Adipocyte (in vitro differentiated cells): ENCODE measurements at regions not wholly inside any gene's neighbourhood (a gene's known extent, or its start where the extent isn't known, plus 50 kb on each side); places are given as distances from the start of the nearest gene placed in this dataset.

ENCODE experiments used
- DNase-seq: peaks from one replicate; pipeline ENCODE4 v3.0.0-alpha.2; 2015; ENCODE audit warnings: low read depth
- H3K27me3 ChIP-seq: replicated peaks from 2 replicates; pipeline ENCODE4 v1.7.0; 2013; ENCODE audit warnings: mild to moderate bottlenecking, low read length, moderate library complexity; ENCODE audit not compliant: control insufficient read depth, insufficient read depth
- H3K36me3 ChIP-seq: 2 replicates; pipeline ENCODE4 v1.7.0; 2013; ENCODE audit warnings: low read length, mild to moderate bottlenecking, moderate library complexity; ENCODE audit not compliant: control insufficient read depth, insufficient read depth, severe bottlenecking
- H3K4me1 ChIP-seq: 2 replicates; pipeline ENCODE4 v1.7.0; 2013; ENCODE audit warnings: mild to moderate bottlenecking, low read length, moderate library complexity; ENCODE audit not compliant: control insufficient read depth, insufficient read depth
- H3K4me3 ChIP-seq: 2 replicates; pipeline ENCODE4 v1.7.0; 2013; ENCODE audit warnings: mild to moderate bottlenecking, low read length, moderate library complexity
- H3K9ac ChIP-seq: 2 replicates; pipeline ENCODE4 v1.7.0; 2013; ENCODE audit warnings: mild to moderate bottlenecking, low read length, moderate library complexity
- H3K9me3 ChIP-seq: 2 replicates; pipeline ENCODE4 v1.7.0; 2013; ENCODE audit warnings: mild to moderate bottlenecking, low read length, moderate library complexity; ENCODE audit not compliant: control insufficient read depth

GRCh38 chr9:113748135-113748534, 128.0 kb upstream of the ZNF618 start:
- no peak for DNase-seq
- no peaks in the 10 kb centered on the region for H3K36me3 ChIP-seq
- H3K4me3 ChIP-seq: no peak overlapping the region
- H3K27me3 ChIP-seq: peaks cover 47% of the 10 kb centered on the region
- peaks cover 53% of the 10 kb centered on the region for H3K9me3 ChIP-seq
- no peaks in the 10 kb centered on the region for H3K4me1 ChIP-seq
- H3K9ac ChIP-seq: no peak overlapping the region

- DNase-seq: no peak
- H3K9ac ChIP-seq: no peak overlapping the region
- no peak overlapping the region for H3K4me3 ChIP-seq
- peaks cover 22% of the 10 kb centered on the region for H3K9me3 ChIP-seq
- peaks cover 42% of the 10 kb centered on the region for H3K27me3 ChIP-seq
- no peaks in the 10 kb centered on the region for H3K36me3 ChIP-seq
- H3K4me1 ChIP-seq: peaks cover 5% of the 10 kb centered on the region
These were observed 122.5 kb upstream of the ZNF618 start for GRCh38 chr9:113753398-113754119.

- Histone ChIP-seq H3K9ac (no peak overlapping the region), H3K27me3 (peaks cover 50% of the 10 kb centered on the region), H3K4me1 (peaks cover 5% of the 10 kb centered on the region), H3K9me3 (peaks cover 22% of the 10 kb centered on the region), H3K36me3 (no peaks in the 10 kb centered on the region), H3K4me3 (no peak overlapping the region)
- DNase-seq: no peak
These were observed 121.4 kb upstream of the ZNF618 start for GRCh38 chr9:113754739-113755138.

GRCh38 chr9:113755433-113755832, 120.7 kb upstream of the ZNF618 start:
- Histone ChIP-seq H3K27me3 (peaks cover 50% of the 10 kb centered on the region), H3K9me3 (peaks cover 24% of the 10 kb centered on the region), H3K4me3 (no peak overlapping the region), H3K4me1 (peaks cover 5% of the 10 kb centered on the region), H3K9ac (no peak overlapping the region), H3K36me3 (no peaks in the 10 kb centered on the region)
- no peak for DNase-seq

GRCh38 chr9:113756476-113757192, 119.5 kb upstream of the ZNF618 start:
- Histone ChIP-seq H3K4me1 (peaks cover 5% of the 10 kb centered on the region), H3K27me3 (peaks cover 48% of the 10 kb centered on the region), H3K4me3 (no peak overlapping the region), H3K36me3 (no peaks in the 10 kb centered on the region), H3K9me3 (peaks cover 18% of the 10 kb centered on the region), H3K9ac (no peak overlapping the region)
- peak; percentile 26 for DNase-seq

GRCh38 chr9:113763429-113763828, 112.7 kb upstream of the ZNF618 start:
- no peak overlapping the region for H3K9ac ChIP-seq
- H3K9me3 ChIP-seq: peaks cover 41% of the 10 kb centered on the region
- no peaks in the 10 kb centered on the region for H3K36me3 ChIP-seq
- DNase-seq: no peak
- no peak overlapping the region for H3K4me3 ChIP-seq
- no peaks in the 10 kb centered on the region for H3K4me1 ChIP-seq
- H3K27me3 ChIP-seq: peaks cover 47% of the 10 kb centered on the region

GRCh38 chr9:113764572-113764971, 111.5 kb upstream of the ZNF618 start:
- H3K36me3 ChIP-seq: no peaks in the 10 kb centered on the region
- DNase-seq: no peak

GRCh38 chr9:113769412-113769811, 106.7 kb upstream of the ZNF618 start:
- peaks cover 22% of the 10 kb centered on the region for H3K9me3 ChIP-seq
- H3K9ac ChIP-seq: no peak overlapping the region
- H3K4me1 ChIP-seq: peaks cover 24% of the 10 kb centered on the region
- H3K36me3 ChIP-seq: no peaks in the 10 kb centered on the region
- H3K4me3 ChIP-seq: no peak overlapping the region
- H3K27me3 ChIP-seq: peaks cover 61% of the 10 kb centered on the region
- DNase-seq: no peak

More at GRCh38 chr9:113764572-113764971, 111.5 kb upstream of the ZNF618 start:
- Histone ChIP-seq H3K9ac (no peak overlapping the region), H3K9me3 (peaks cover 31% of the 10 kb centered on the region), H3K27me3 (peaks cover 47% of the 10 kb centered on the region), H3K4me3 (no peak overlapping the region), H3K4me1 (no peaks in the 10 kb centered on the region)

GRCh38 chr9:113770396-113770795, 105.7 kb upstream of the ZNF618 start:
- H3K4me3 ChIP-seq: no peak overlapping the region
- DNase-seq: peak; percentile 10
- H3K36me3 ChIP-seq: no peaks in the 10 kb centered on the region
- peaks cover 58% of the 10 kb centered on the region for H3K27me3 ChIP-seq
- H3K9me3 ChIP-seq: peaks cover 23% of the 10 kb centered on the region
- no peak overlapping the region for H3K9ac ChIP-seq
- H3K4me1 ChIP-seq: peaks cover 24% of the 10 kb centered on the region

GRCh38 chr9:113771199-113771598, 104.9 kb upstream of the ZNF618 start:
- Histone ChIP-seq H3K36me3 (no peaks in the 10 kb centered on the region), H3K9me3 (peaks cover 20% of the 10 kb centered on the region), H3K27me3 (peaks cover 57% of the 10 kb centered on the region), H3K4me3 (no peak overlapping the region), H3K4me1 (peaks cover 24% of the 10 kb centered on the region), H3K9ac (no peak overlapping the region)
- DNase-seq: no peak

- H3K4me1 ChIP-seq: peaks cover 24% of the 10 kb centered on the region
- peaks cover 56% of the 10 kb centered on the region for H3K27me3 ChIP-seq
- H3K4me3 ChIP-seq: no peak overlapping the region
- peak; percentile 85 for DNase-seq
- peaks cover 11% of the 10 kb centered on the region for H3K9me3 ChIP-seq
- no peaks in the 10 kb centered on the region for H3K36me3 ChIP-seq
- H3K9ac ChIP-seq: no peak overlapping the region
These were observed 103.8 kb upstream of the ZNF618 start for GRCh38 chr9:113772121-113772810.
